Activated naive CD4-positive, alpha-beta T cell treated with anti-CD3 and anti-CD28 coated beads, Interleukin-2, amount 50 U/mL, for 24 hours (primary cell): ENCODE measurements at regions not wholly inside any gene's neighbourhood (a gene's known extent, or its start where the extent isn't known, plus 50 kb on each side); places are given as distances from the start of the nearest gene placed in this dataset.

Experiments
- H3K27ac Mint-ChIP-seq: one replicate; pipeline ENCODE4 v1.8.0; 2021; ENCODE audit warnings: mild to moderate bottlenecking, mixed read lengths
- H3K27me3 Mint-ChIP-seq: one replicate; pipeline ENCODE4 v1.8.0; 2021; ENCODE audit warnings: mixed read lengths
- H3K36me3 Mint-ChIP-seq: one replicate; pipeline ENCODE4 v1.8.0; 2021; ENCODE audit warnings: mixed read lengths
- H3K4me1 Mint-ChIP-seq: one replicate; pipeline ENCODE4 v1.8.0; 2021; ENCODE audit warnings: mixed read lengths
- H3K4me3 Mint-ChIP-seq: one replicate; pipeline ENCODE4 v1.8.0; 2021; ENCODE audit warnings: mild to moderate bottlenecking, mixed read lengths
- H3K9me3 Mint-ChIP-seq: one replicate; pipeline ENCODE4 v1.8.0; 2021; ENCODE audit warnings: mixed read lengths

DNA sequence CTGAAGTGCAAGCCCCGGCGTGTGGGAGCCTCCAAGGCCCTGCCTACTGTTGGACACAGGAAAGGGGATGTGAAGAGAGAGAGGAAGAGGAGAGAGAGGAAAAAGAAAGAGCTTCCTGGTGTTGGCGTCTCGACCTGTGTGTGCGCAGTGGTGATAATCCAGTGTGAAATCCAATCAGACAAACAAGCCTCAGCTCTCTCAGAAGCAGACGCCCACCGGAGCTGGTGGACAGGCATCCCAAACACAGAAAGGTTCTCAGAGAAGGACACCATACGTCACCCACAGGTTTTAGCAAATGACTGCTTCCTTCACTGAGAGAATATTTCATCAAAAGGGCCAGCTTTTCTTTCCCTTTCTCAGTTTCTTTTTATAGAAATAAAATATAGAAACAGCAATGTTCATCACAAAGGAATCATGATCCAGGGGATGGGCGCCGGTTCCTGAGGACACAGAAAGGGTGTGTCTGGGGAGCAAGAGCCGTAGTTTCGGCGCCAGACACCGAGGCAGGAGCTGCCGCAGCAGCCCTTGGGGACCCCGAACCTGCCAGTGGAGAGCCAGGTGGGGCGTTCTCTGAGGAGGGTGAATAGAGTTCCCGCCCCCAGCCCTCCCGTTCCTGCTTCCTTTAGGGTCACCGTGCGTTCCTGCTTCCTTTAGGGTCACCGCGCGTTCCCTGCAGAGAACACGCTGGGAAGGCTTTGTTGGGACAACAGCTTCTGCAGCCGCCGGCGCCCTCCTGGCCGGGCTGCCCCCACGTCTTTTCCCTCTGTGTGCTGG, 145.8 kb upstream of the SOX1 start:
- H3K9me3 Mint-ChIP-seq: no peaks in the 10 kb centered on the region
- H3K4me3 Mint-ChIP-seq: no peak overlapping the region
- H3K4me1 Mint-ChIP-seq: no peaks in the 10 kb centered on the region
- no peak overlapping the region for H3K27ac Mint-ChIP-seq
- H3K27me3 Mint-ChIP-seq: no peaks in the 10 kb centered on the region
- no peaks in the 10 kb centered on the region for H3K36me3 Mint-ChIP-seq

GRCh38 chr13:111922086-111922485, 144.9 kb upstream of the SOX1 start:
- no peak overlapping the region for H3K4me3 Mint-ChIP-seq
- no peaks in the 10 kb centered on the region for H3K36me3 Mint-ChIP-seq
- H3K27me3 Mint-ChIP-seq: no peaks in the 10 kb centered on the region
- no peaks in the 10 kb centered on the region for H3K9me3 Mint-ChIP-seq
- H3K4me1 Mint-ChIP-seq: no peaks in the 10 kb centered on the region
- H3K27ac Mint-ChIP-seq: no peak overlapping the region

GRCh38 chr13:111923439-111923838, 143.5 kb upstream of the SOX1 start:
- Mint-ChIP-seq H3K36me3 (no peaks in the 10 kb centered on the region), H3K27me3 (no peaks in the 10 kb centered on the region), H3K4me3 (no peak overlapping the region), H3K9me3 (no peaks in the 10 kb centered on the region), H3K27ac (no peak overlapping the region), H3K4me1 (no peaks in the 10 kb centered on the region)

DNA sequence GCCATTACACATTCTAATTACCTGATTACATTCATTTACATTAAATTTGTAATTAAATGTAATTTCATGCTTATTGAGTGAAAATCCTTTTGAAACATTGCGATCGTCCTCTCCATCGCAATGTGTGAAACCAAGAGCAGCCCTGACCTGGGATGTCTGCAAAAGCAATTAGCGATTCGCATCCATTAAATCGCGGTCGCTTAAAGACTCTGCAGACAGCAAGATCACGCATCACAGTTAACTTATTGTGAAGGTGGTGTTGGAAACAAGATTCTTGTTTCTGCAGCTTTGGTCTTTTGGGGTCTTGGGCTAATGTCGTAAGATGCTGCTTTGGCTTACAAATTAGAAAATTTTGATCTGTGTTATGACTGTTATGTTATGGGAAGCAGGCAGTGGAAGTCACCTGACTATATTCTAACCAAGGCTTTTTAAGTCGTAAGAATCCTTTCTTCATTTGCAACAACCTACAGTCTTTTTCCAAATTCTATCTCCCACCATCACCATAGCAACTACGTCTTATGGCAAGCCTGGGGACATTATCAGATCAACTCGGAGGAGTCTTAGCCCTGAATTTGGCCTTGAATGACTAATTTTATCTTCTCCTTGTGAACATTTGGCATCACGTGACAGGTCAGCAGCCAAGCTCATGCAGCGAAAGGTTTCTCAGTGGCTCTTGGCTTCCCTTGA, 142.8 kb upstream of the SOX1 start:
- H3K27ac Mint-ChIP-seq: peak overlapping the region; percentile 56
- no peaks in the 10 kb centered on the region for H3K4me1 Mint-ChIP-seq

DNA sequence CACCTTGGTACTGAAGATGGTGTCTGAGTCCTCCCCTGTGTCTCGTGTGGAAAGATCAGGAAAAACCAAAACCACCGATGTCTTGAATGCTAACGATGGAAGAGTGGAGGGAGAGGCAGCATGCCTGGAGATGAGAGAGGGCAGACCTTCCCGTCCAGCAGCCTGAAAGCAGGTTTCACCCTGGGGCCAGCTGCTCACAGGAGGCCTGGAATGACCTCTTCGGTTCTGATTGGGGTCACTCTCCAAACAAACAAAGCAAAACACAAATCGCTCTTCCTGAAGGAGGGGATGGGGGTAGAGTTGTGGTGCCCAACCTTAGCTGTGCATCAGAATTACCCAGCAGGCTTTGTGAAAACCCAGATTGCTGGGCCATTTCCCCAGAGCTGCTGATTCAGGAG, 142.3 kb upstream of the SOX1 start:
- no peaks in the 10 kb centered on the region for H3K4me1 Mint-ChIP-seq
- no peaks in the 10 kb centered on the region for H3K36me3 Mint-ChIP-seq
- H3K27ac Mint-ChIP-seq: peak overlapping the region; percentile 56
- H3K27me3 Mint-ChIP-seq: no peaks in the 10 kb centered on the region
- no peaks in the 10 kb centered on the region for H3K9me3 Mint-ChIP-seq
- no peak overlapping the region for H3K4me3 Mint-ChIP-seq

More for the DNA sequence above, 142.8 kb upstream of the SOX1 start:
- Mint-ChIP-seq H3K4me3 (no peak overlapping the region), H3K36me3 (no peaks in the 10 kb centered on the region), H3K9me3 (no peaks in the 10 kb centered on the region), H3K27me3 (no peaks in the 10 kb centered on the region)

DNA sequence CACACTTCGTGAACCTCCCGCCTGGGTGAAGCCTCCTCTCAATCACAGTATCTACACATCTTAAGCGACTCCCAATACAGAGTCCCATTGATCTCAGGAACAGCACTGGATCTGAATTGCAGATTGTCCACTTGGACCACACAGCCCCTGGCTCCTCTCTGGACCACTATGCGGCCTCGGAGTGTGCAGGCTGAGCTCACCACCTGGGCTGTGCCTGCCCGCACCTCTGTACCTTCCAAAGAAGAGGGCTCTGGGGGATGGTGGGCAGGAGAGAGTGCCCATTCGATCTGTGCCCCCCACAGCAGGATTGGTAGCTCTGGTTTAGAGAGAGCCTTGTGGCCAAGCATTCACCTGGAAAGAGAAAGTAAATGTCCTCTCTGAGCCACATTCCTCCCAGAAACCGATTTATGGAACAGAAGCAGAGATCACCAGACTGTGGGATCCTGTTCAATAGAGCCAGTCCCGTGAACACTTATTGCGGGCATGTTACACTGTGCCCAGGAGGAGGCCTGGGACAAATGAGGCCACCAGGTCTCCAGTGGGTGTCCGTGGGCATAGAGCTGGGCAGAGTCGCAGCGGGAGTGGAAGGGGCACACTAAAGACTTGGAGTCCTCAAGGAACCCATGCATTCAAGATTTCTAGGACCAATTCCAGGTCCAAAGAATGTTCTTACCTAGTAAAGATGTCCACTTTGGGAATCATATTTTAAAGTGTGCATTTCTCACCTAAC, 141.6 kb upstream of the SOX1 start:
- H3K4me3 Mint-ChIP-seq: no peak overlapping the region

DNA sequence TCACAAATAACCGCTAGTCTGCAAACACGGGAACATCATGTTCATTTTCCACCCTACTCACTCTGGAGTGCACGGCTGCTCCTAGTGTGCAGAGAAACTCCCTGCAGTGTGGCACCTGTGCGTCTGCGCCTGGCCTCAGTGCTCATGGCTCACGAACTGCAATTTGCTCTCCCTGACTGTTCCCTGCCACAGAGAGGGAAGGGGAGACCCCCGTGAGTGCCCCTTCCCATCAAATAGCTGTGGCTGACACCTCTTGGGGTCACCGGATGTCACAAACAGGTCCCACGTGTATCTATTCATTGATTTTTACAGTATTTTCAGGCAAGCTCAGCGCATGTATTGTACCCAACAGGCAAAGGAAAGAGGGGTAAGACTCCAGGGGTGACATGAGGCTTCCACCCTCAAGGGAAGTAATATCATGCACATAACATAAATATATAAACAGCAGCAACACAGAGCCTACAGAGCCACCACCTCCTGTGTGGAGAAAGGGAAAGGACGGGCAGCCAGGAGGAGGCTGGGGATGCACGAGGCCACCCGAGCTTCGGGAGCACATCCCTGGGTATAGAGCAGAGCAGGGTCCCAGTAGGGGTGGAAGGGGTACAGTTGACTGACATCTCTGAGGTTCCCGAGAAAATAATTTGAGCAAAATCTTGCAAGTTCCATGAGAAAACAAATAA, 140.3 kb upstream of the SOX1 start:
- Mint-ChIP-seq H3K27ac (no peak overlapping the region), H3K27me3 (no peaks in the 10 kb centered on the region), H3K9me3 (peaks cover under 1% of the 10 kb centered on the region), H3K4me3 (no peak overlapping the region), H3K4me1 (no peaks in the 10 kb centered on the region), H3K36me3 (no peaks in the 10 kb centered on the region)

More for the DNA sequence above, 141.6 kb upstream of the SOX1 start:
- Mint-ChIP-seq H3K27me3 (no peaks in the 10 kb centered on the region), H3K4me1 (no peaks in the 10 kb centered on the region), H3K9me3 (no peaks in the 10 kb centered on the region), H3K27ac (no peak overlapping the region), H3K36me3 (no peaks in the 10 kb centered on the region)

DNA sequence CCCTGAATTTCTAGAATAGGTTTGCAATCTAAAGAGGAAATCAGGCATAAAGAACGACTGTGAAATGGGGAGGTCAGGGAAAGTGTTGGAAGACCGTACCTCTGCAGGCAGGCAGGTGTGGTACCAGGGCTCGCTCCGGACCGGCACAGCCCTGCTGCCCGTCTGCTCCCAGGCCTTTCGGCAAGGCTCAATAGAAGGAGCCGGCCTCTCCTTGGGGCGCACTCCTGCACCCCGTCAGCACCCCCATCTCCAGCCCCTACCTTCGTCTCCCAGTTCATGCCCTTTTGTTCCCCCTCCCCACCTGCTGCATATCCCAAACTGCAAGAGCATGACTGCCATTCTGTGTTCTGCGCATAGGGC, 139.8 kb upstream of the SOX1 start:
- no peaks in the 10 kb centered on the region for H3K27me3 Mint-ChIP-seq
- H3K36me3 Mint-ChIP-seq: no peaks in the 10 kb centered on the region
- peaks cover 6% of the 10 kb centered on the region for H3K9me3 Mint-ChIP-seq
- H3K4me3 Mint-ChIP-seq: no peak overlapping the region
- no peaks in the 10 kb centered on the region for H3K4me1 Mint-ChIP-seq
- no peak overlapping the region for H3K27ac Mint-ChIP-seq

GRCh38 chr13:111929036-111929616, 137.8 kb upstream of the SOX1 start:
- H3K27me3 Mint-ChIP-seq: no peaks in the 10 kb centered on the region
- H3K27ac Mint-ChIP-seq: no peak overlapping the region
- H3K9me3 Mint-ChIP-seq: peaks cover 8% of the 10 kb centered on the region
- no peaks in the 10 kb centered on the region for H3K4me1 Mint-ChIP-seq
- no peaks in the 10 kb centered on the region for H3K36me3 Mint-ChIP-seq
- H3K4me3 Mint-ChIP-seq: no peak overlapping the region

GRCh38 chr13:111936267-111936925, 130.6 kb upstream of the SOX1 start:
- Mint-ChIP-seq H3K27me3 (peaks cover 6% of the 10 kb centered on the region), H3K4me3 (no peak overlapping the region), H3K36me3 (no peaks in the 10 kb centered on the region), H3K4me1 (no peaks in the 10 kb centered on the region), H3K9me3 (peaks cover 8% of the 10 kb centered on the region), H3K27ac (no peak overlapping the region)

GRCh38 chr13:111937777-111938311, 129.1 kb upstream of the SOX1 start:
- Mint-ChIP-seq H3K4me1 (no peaks in the 10 kb centered on the region), H3K4me3 (no peak overlapping the region), H3K27ac (no peak overlapping the region), H3K36me3 (no peaks in the 10 kb centered on the region), H3K27me3 (peaks cover 8% of the 10 kb centered on the region), H3K9me3 (no peaks in the 10 kb centered on the region)

- Mint-ChIP-seq H3K4me1 (no peaks in the 10 kb centered on the region), H3K9me3 (no peaks in the 10 kb centered on the region), H3K27me3 (peaks cover 10% of the 10 kb centered on the region)
These were observed 127.9 kb upstream of the SOX1 start for GRCh38 chr13:111938741-111939665.

GRCh38 chr13:111939666-111940278, 127.2 kb upstream of the SOX1 start:
- Mint-ChIP-seq H3K27ac (no peak overlapping the region), H3K27me3 (peaks cover 7% of the 10 kb centered on the region), H3K36me3 (no peaks in the 10 kb centered on the region), H3K4me3 (no peak overlapping the region), H3K4me1 (no peaks in the 10 kb centered on the region), H3K9me3 (no peaks in the 10 kb centered on the region)

More at GRCh38 chr13:111938741-111939665, 127.9 kb upstream of the SOX1 start:
- H3K4me3 Mint-ChIP-seq: no peak overlapping the region
- no peak overlapping the region for H3K27ac Mint-ChIP-seq
- no peaks in the 10 kb centered on the region for H3K36me3 Mint-ChIP-seq
